DMS53 treated with DMSO at 0.1 percent for 48 hours (cell line): ENCODE measurements at regions not wholly inside any gene's neighbourhood (a gene's known extent, or its start where the extent isn't known, plus 50 kb on each side); places are given as distances from the start of the nearest gene placed in this dataset.

ENCODE experiments used
- DNase-seq: peaks from one replicate; lab custom pipeline; 2025; ENCODE audit not compliant: unreplicated experiment; lab: John Stamatoyannopoulos, UW

DNA sequence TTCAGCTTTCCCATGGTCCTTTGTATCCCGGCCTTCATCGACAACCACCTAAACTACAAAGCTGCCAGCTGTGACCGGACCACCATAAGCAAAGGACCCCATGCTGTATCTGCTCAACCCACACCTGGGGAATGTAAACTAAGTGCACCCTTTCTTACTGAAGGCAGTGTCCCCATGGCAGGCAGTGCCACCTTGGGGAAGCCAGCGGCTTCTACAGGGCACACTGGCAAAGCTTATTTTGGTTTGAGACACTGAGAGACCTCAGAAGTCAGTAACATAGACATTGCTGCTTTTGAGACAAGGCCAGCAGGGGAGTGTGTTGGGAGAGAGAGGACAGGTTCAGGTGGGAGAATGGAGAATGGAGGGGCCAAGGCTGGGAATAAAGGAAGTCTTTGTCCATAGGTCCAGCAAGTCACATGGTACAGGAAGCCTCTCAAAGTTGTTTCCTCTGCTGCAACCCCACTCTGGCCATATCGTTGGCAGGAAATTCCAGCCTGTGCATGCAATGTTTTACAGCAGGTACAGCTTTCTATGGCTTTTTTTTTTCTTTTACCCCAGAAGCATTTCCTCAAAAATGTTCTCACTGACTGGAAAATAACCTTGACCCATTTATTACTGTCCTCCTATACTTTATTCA lies 85.9 kb upstream of the NPVF start:
- no peak for DNase-seq

DNA sequence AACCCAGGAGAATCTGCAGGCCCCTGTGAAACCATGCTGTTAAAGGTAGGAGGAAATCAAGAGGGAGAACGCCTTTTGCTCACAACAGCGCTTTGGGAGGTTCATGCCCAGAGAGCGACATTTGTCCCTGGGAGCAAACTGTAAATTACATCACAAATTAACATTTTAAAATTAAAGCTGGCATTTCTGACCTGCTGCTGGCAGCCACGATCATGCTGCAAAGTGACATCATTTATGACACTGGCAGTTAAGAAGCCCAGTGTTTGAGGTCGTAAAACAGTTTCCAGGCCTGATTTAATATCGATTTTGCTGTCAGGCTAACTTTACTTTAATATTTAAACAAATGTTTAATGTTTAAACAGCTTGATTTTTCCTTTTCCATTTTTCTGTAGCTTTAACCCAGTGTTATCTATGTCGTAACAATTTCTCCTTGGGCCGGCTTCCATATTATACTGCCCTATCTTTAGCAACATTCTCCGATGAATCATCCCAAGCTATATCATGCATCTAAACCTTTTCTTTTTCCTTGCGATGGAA lies 86.5 kb upstream of the NPVF start:
- no peak for DNase-seq

DNA sequence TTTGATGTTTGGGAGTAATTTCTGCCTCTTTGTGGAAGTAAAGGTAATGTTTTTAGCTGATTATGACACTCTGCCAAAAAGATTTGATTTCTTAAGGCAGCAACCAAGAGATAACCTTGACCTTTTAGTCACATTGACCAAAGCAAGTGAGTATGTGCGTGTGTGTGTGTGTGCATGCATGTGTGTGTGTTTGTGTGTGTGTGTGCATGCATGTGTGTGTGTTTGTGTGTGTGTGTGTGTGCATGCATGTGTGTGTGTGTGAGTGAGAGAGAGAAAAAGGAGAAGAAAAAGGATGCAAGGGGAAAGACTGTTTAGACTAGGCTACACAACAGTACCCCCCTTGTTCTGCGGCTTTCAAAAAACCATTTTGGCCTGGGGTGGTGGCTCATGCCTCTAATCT lies 88.1 kb upstream of the NPVF start:
- DNase-seq, result no peak

DNA sequence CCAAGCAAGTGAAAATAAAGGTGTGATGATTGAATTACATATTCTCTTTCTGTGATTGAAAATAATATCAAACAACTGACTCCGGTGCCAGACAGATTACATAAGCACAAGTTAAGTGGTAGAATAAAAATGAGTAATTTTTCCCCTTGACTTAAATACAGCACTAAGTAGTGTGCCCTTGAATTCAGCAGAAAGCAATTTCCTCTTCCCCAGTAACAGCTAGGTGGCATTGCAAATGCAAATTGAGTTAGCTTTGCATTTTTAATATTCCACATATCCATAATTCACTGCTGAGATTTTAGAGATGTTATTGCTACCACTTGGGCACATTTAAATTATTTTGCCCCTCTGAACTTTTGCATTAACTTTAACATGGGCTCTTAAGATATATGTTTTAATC lies 89.8 kb upstream of the NPVF start:
- DNase-seq, result no peak

DNA sequence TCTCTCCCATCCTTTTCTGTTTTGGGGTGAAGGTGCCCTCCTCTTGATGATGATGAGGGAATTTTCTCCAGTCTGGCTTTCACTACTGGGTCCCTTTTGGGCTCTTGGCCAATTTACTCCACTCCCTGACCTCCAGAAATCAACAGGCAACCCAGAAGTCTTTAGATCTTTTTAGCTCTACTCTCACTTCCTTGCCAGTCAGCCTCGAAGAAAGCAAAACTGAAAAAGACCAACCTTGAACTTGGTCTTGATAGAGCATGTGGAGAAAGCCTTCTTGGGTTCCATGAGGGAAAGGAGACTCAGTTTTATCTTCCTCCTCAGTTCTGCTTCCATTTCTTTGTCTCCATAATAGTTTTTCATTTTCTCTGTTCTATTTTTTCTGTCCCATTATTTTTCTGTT lies 91.4 kb upstream of the NPVF start:
- no peak for DNase-seq

DNA sequence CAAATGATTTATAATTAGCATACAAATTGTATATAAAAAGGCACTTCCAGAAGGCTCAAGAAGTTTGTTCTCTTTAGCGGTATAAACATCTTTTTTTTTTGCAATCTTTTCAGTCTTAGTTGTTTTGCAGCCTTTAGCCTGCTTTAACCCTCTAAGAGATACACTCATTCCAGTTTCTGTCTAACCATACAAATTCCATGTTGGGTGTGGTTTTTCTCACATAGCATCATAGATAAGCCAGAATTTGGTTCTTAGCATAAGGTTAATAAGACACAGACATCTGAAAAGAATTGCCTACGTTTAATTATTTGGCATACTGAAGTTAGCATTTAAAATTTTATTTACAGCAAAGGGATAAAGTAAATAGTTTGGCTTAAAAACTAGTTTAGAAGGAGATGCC lies 92.5 kb upstream of the NPVF start:
- no peak for DNase-seq

DNA sequence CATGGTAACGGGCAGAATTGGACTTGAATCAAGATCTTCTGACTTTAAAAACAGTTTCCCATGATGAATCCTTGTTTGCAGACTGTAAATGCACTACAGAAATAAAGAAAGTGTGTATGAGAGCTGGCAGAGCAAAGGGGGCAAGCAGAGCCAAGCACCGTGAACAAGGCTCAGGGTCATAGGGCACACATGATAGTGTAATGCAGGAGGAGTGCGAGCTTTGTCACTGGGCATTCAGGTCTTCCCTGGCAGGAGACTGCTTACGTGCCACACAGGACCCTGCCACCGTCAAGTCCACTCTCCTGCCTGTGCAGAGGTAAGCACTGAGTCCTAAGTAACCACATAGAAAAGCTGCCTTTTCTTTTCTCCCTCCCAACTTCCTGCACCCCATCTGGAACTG lies 93.1 kb upstream of the NPVF start:
- no peak for DNase-seq

DNA sequence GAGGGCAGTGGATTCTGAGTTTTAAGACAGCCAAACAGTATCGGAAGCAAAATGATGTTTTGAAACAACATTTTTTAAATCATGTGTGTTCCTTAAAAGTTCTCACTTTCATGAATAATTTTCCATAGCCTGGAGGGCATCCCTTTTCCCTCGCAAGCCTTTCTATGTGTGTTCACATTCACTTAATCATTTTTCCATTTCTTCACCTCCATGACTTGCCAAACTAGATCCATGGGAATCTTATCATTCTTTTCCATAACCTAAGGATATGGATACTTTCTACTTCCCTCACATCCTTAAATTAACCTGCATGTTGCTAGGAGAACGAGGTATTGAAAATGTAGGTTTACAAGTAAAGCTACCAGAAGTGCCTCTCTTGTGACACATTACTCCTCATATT lies 94.2 kb upstream of the NPVF start:
- DNase-seq, result no peak

DNA sequence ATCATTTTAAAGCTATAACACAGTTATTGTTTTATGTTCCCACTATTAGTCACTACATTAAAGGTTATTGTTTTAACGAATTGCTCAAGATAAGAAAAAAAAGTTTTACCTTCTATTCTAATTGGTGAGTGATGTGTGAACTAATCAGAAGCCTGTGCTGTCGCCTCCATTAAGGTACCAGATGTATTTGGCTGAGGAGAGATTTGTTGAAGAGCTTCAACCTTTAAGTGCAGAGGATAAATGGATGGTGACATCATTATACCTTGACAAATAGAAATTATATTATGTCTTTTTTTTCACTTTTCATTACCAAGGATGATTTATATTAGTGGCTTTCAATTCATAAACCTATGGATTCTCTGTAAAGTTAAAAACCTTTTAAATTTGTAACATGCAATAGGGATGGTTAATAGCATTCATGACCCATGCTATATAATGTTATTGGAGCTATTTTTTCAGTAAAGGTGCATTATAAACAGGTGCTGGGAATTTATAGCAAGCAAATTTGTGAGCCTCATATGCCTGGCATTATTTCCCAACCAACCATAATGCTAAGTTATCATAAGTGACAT lies 97.0 kb upstream of the NPVF start:
- no peak for DNase-seq

DNA sequence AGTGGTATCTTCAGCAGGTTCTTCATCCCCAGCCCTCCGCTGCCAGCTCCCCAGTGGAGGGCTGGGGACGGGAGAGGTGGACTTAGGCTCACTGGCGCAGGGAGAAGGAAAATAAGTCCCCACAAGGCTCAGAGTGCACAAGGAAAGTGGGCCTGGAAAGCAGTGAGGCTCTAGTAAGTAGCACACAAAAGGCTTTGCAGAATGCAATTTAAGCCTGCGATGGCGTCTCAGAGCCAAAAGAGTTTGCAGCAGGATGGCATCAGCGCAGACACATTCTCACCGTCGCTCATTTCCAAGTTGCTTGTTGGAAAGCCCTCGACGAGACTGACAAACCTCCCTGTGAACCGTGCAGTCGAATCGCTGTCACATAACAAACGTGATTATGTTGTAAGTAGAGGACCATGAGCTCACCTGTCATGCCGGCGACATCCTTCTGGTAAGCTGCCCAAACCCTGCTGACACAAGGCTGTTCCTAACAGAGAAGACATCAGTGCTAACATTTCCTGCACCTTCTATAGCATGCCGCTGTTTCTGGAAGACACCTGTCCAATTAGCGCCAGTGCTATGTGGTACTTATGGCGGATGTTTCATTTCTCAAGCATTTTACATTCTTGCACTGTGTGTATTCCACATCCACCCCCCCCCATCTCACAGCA lies 98.3 kb upstream of the NPVF start:
- DNase-seq, result no peak

DNA sequence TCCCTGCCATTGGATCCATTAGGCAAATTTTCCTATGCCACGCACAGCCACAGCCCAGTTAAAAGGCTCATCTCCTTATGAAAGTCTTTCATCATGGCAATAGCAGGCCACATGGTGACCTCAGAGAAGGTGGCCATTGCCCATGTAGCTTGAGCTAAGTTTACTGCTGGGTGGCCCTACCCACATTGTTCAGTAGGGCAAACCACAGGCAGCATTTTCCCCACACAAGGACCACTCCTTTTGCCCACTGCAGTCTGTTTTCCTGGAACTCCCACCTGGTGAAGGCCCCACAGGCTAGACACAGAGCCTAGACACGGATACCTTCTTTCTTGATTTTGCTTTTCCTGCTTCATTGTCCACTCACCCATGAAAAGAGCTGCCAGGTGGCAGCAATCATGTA lies 101.5 kb upstream of the NPVF start:
- DNase-seq, result peak; percentile 86

DNA sequence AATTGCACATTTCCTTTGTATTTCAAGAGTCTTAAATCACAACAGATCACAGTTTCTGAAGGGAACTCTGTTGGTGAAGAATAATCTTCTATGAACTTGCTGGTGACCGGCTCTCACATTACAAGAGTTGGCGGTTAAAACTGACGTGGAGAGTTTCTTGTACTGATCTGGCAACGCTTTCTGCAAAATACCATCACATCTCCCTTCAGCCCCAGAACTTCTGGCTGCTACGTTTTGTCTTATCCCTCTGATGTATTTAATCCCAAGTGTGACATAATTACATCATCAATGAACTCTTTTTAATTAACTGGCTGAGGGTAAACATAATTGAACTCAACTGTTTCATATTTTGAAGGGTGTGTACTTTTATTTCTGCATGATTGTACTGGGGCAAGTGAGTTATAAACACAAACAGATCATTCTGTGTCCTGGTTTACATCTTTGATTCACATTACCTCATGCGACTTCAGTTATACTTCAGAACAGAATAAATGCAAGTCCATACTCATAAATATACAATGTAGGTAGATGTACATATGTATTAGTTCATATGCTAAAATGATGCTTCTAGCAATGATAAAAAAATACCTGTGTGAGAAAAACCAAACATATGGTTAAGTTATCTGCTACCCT lies 105.1 kb upstream of the NPVF start:
- DNase-seq, result no peak

DNA sequence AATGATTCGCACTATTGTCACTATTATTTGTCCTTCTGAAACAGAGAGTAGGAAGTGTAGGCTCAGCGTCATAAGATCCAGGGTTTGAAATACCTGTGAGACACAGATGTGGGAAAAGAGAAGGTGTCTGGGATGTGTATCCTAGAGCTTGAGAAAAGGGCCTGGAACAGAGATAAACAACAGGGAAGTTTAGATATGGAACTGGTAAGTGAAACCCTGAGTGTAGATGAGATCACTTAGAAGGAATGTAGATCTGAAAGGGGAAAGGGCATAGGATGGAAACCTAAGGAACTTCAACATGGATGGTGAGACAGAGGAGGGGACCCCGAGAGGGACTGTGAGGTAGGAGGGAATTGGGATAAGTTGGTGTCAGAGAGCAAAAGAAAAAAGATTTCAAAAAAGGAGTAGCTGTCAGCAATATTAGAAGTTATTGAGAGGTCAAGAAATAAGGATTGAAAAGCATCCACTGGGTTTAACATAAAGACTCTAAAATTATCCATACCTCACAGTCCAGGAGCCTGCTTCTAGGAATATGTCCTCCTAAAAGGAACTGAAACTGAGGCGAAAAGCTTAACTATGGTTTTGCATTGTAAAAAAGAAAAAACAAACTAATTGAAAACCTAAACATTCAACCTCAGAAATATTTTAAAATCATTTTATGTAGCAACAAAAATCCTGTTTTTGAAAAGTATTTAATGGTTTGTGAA lies 119.2 kb upstream of the NPVF start:
- no peak for DNase-seq

DNA sequence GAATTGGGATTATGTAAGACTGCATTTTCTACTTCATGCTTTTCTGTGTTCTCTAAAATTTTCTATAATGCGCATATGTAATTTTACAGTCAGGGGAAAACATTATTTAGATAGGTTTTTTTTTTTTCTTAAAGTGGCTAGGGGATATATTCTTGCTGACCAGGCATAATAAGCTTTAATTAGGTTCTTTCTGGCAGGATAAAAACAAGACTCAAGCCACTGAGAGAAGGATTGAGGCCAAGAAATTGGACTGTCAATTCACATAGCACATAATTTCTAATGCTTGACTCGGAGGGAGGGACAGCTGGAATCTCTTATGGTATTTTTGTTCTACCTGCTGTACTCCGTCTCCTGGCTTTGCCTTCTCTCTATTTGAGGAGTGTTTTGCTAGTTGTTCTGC lies 119.8 kb upstream of the NPVF start:
- DNase-seq, result no peak

DNA sequence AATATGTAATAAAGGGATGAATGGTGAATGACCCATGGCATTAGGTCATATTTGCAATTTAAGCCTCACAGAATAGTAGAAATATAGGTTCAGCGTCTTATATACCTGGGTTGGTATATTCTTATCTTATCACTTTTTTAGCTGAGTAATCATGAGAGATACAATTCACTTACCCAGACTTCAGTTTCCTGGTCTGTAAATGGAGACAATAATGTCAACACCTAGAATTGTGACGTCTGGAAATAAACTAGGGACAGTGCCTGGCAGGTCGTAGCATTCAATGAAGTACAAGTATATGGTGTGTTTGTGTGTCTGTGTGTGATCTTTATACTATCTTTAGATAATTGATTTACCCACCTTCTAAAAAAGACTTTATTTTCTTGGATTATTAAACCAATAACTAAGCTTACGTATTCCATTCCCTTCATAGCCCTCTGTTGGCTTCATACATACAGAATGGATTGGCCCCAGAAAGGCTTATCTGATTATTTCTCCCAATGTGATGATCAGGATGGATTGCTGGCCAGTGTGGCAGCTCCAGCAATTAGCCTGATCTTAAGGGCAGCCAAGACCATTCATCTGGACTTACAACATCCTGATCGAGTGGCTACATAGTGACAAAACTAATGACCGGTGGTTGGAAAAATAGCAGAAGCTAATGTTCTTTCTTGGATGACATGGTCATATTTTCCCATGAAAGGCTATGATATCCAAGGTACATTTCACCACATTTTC lies 121.2 kb upstream of the NPVF start:
- no peak for DNase-seq

DNA sequence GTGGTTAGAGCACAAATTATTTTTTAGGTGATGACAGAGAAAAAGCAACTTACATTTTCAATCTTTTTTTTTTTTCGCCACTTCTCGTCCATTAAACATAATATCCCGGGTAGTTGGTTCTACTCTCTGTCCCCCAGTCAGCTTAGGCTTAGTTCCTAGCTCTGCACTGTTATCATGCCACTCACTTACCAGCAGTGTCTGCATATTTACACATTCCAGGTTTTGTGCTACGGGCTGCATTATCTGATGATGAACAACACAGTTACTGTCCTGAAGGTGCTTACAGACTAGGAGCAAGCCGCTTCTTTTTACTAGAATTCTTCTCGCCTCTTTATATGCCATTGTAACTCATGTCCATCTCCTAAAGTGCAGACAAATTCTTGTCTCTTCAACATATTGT lies 121.8 kb upstream of the NPVF start:
- no peak for DNase-seq

DNA sequence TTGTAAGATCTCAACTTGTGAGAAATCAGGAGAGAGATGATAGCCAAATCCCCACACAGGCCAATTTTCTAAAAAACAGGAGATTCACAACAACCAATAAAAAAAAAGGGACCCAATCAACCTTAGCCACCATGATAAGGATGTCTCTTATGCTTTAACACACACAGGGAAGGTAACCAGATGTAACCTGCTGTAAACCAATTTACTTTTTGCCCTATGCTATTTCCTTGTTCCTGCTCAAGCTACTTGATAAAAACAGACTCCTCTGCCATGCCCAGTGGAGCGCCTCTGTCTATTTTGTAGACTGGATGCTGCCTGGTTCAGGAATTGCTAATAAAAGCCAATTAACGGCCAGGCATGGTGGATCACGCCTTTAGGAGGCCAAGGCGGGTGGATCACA lies 123.5 kb upstream of the NPVF start:
- no peak for DNase-seq

DNA sequence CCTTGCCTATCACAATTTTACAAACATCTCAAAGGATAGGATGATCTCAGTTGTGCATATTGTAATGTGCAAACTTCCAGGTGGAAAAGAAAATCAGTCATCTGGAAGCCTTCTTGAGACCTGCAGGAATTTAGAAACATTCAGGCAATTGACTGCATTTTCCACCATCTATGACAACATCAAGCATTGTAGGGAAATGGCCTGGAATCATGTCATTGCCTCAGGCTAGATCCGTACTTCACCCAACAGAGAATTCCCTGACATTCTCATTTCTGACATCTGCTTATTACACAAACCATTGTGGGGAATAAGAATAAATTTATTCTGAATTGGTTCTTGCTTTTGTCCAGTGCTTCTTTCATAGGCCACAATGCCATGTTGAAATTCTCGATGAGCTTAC lies 124.9 kb upstream of the NPVF start:
- no peak for DNase-seq

DNA sequence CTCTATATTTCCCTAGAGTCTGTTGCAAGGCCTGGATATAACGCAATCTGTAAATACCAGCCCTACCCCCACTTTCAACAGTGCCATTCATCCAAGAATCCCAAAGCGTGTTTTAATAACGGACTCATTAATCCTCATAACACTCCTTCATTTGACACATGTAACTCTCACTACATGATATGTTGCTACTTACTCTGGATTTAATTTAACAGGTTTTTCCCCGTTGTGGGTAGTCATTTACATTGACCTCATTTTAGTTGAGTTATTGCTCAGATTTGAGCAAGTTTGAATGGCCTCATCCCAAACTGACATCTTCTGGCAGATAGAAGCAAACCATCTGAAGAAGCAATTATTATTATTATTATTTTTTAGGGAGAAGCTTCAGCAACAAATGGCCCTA lies 125.4 kb upstream of the NPVF start:
- DNase-seq, result no peak

DNA sequence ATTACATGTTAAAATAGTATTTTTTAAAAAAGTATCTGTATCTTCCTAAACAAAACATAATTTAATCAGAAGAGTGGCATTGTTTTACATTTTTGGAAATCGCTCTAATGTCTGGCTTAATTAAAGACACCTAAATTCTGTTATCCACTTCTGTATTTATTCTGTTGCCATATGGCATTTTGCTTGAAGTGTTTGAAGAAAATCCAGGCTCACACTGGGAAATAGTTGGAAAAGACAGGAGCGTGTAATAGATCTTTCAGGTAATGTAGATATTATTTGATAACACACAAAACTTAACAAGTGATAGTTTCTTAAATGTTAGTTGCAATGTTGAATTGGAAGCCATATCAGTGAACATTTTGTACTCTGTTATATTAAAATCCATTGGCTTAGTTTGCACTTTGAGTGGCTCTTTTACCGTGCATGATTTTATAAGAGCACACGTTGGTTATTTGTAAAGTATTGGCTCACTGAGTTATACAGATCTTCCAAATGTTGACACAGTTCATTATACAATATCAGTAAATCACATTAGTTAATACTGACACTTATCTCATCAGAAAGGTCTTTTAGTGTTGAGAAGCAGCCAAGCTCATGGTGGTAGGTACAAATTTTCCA lies 128.4 kb upstream of the NPVF start:
- DNase-seq, result no peak
